NB4 (cell line): ENCODE measurements at regions not wholly inside any gene's neighbourhood (a gene's known extent, or its start where the extent isn't known, plus 50 kb on each side); places are given as distances from the start of the nearest gene placed in this dataset.

Source experiments
- CTCF ChIP-seq: IDR thresholded peaks from one replicate; pipeline ENCODE4 v1.5.1; 2012; ENCODE audit warnings: low read depth, low read length
- MAX ChIP-seq: IDR thresholded peaks from 2 replicates; pipeline ENCODE4 v1.6.1; 2011; ENCODE audit warnings: low read depth, low read length

- TF ChIP-seq CTCF (no peak), MAX (no peak)
Measured at GRCh38 chr10:124329362-124329761, 89.4 kb downstream of the OAT start.
